PC-9 (cell line): ENCODE measurements at regions not wholly inside any gene's neighbourhood (a gene's known extent, or its start where the extent isn't known, plus 50 kb on each side); places are given as distances from the start of the nearest gene placed in this dataset.

Experiments
- BruUV-seq: library from RNA; stranded (reverse); fragments of 400-500 nt; replicated peaks from 2 replicates; lab custom pipeline; 2021; lab: Mats Ljungman, UMichigan
- CTCF ChIA-PET: fragments of 300-600 bp; sonication (Branson Sonifier 250); formaldehyde crosslinking; loops from one replicate; lab custom pipeline; 2022; ENCODE audit warnings: antibody characterized with exemption; lab: Charles Lee
- POLR2A ChIA-PET: fragments of 300-600 bp; sonication (Branson Sonifier 250); formaldehyde crosslinking; loops from one replicate; lab custom pipeline; 2022; ENCODE audit warnings: antibody characterized with exemption; ENCODE audit not compliant: unreplicated experiment; lab: Charles Lee
- DNase-seq, 2 experiments: peaks; one replicate each; pipeline versions ENCODE4 v3.0.0 to v3.0.0-alpha.2; 2015 to 2022; ENCODE audit warnings: mixed read lengths in 1 of 2
- H2AFZ ChIP-seq: fragments of 200-600 bp; sonication (generic); 2 replicates; pipeline ENCODE4 v1.8.1; 2017; ENCODE audit warnings: antibody characterized with exemption
- H3F3A ChIP-seq: fragments of 200-600 bp; sonication (generic); 2 replicates; pipeline ENCODE4 v1.8.1; 2017; ENCODE audit warnings: antibody characterized with exemption, mild to moderate bottlenecking, low read depth; ENCODE audit not compliant: insufficient read depth
- H3K27ac ChIP-seq: fragments of 200-600 bp; sonication (generic); 2 replicates; pipeline ENCODE4 v1.6.1; 2016; ENCODE audit warnings: mixed run types
- H3K27me3 ChIP-seq: fragments of 200-600 bp; sonication (generic); 2 replicates; pipeline ENCODE4 v1.6.1; 2016; ENCODE audit warnings: low read depth, mixed run types; ENCODE audit not compliant: insufficient read depth
- H3K36me3 ChIP-seq: fragments of 200-600 bp; sonication (generic); 2 replicates; pipeline ENCODE4 v1.6.1; 2016; ENCODE audit warnings: low read depth, mixed run types
- H3K4me1 ChIP-seq: fragments of 200-600 bp; sonication (generic); replicated peaks from 2 replicates; pipeline ENCODE4 v1.6.1; 2016; ENCODE audit warnings: mixed run types; ENCODE audit not compliant: insufficient read depth
- H3K4me2 ChIP-seq: fragments of 200-600 bp; sonication (generic); 2 replicates; pipeline ENCODE4 v1.6.1; 2017; ENCODE audit warnings: mixed run types
- H3K4me3 ChIP-seq: fragments of 200-600 bp; sonication (generic); 2 replicates; pipeline ENCODE4 v1.6.1; 2016; ENCODE audit warnings: mixed run types
- H3K79me2 ChIP-seq: fragments of 200-600 bp; sonication (generic); 2 replicates; pipeline ENCODE4 v1.6.1; 2017; ENCODE audit warnings: low read depth, mixed run types
- H3K9me2 ChIP-seq: fragments of 200-600 bp; sonication (generic); 2 replicates; pipeline ENCODE4 v1.8.1; 2017; ENCODE audit warnings: mild to moderate bottlenecking; ENCODE audit not compliant: insufficient read depth
- H3K9me3 ChIP-seq: fragments of 200-600 bp; sonication (generic); 2 replicates; pipeline ENCODE4 v1.8.1; 2016; ENCODE audit warnings: low read depth; ENCODE audit not compliant: insufficient read depth
- H4K20me1 ChIP-seq: fragments of 200-600 bp; sonication (generic); 2 replicates; pipeline ENCODE4 v1.8.1; 2017; ENCODE audit not compliant: insufficient read depth
- EZH2 ChIP-seq: fragments of 200-600 bp; sonication (generic); IDR thresholded peaks from 2 replicates; pipeline ENCODE4 v1.8.0; 2017; ENCODE audit warnings: antibody characterized with exemption, low read depth
- intact Hi-C: fragments of 100-400 bp; cut with micrococcal nuclease; formaldehyde crosslinking; loops from one replicate; pipeline ENCODE4 v1.10.0; 2022; ENCODE audit not compliant: unreplicated experiment
- TF ChIP-seq, protein P1 (sequence below): fragments of 200-600 bp; sonication (generic); conservative IDR thresholded peaks from 2 replicates; pipeline ENCODE4 v1.6.1; 2017; ENCODE audit warnings: mixed run types, antibody characterized with exemption, mild to moderate bottlenecking, moderate library complexity

GRCh38 chr5:84715686-84716085 is 331.0 kb upstream of the EDIL3 start:
- Histone ChIP-seq H3K4me3 (no peak overlapping the region), H3K79me2 (no peaks in the 10 kb centered on the region), H3K4me2 (no peak overlapping the region), H3K27ac (no peak overlapping the region), H4K20me1 (no peaks in the 10 kb centered on the region), H3K27me3 (no peaks in the 10 kb centered on the region), H3K36me3 (no peaks in the 10 kb centered on the region), H3K4me1 (no peaks in the 10 kb centered on the region), H2AFZ (no peak overlapping the region), H3F3A (no peaks in the 10 kb centered on the region), H3K9me2 (no peaks in the 10 kb centered on the region), H3K9me3 (no peaks in the 10 kb centered on the region)
- ChIA-PET POLR2A (no interaction called here), CTCF (no interaction called here)
- BruUV-seq = no TSS peak
- TF ChIP-seq EZH2 = no peak
- TF ChIP-seq, protein P1, sequence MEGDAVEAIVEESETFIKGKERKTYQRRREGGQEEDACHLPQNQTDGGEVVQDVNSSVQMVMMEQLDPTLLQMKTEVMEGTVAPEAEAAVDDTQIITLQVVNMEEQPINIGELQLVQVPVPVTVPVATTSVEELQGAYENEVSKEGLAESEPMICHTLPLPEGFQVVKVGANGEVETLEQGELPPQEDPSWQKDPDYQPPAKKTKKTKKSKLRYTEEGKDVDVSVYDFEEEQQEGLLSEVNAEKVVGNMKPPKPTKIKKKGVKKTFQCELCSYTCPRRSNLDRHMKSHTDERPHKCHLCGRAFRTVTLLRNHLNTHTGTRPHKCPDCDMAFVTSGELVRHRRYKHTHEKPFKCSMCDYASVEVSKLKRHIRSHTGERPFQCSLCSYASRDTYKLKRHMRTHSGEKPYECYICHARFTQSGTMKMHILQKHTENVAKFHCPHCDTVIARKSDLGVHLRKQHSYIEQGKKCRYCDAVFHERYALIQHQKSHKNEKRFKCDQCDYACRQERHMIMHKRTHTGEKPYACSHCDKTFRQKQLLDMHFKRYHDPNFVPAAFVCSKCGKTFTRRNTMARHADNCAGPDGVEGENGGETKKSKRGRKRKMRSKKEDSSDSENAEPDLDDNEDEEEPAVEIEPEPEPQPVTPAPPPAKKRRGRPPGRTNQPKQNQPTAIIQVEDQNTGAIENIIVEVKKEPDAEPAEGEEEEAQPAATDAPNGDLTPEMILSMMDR = no peak
- DNase-seq = no peak
- intact Hi-C loops = no loop called here

GRCh38 chr5:84715091-84715490 is 330.4 kb upstream of the EDIL3 start:
- H3K79me2 ChIP-seq = no peaks in the 10 kb centered on the region
- no peak for DNase-seq
- H3K27ac ChIP-seq = no peak overlapping the region
- H3K9me3 ChIP-seq = no peaks in the 10 kb centered on the region
- no peak overlapping the region for H3K4me3 ChIP-seq
- intact Hi-C loops = no loop called here
- POLR2A ChIA-PET = no interaction called here
- BruUV-seq = no TSS peak
- H3F3A ChIP-seq = no peaks in the 10 kb centered on the region
- TF ChIP-seq, protein P1 = no peak
- TF ChIP-seq EZH2 = no peak
- CTCF ChIA-PET = no interaction called here
- H2AFZ ChIP-seq = no peak overlapping the region
- H3K4me1 ChIP-seq = no peaks in the 10 kb centered on the region
- H4K20me1 ChIP-seq = no peaks in the 10 kb centered on the region
- H3K4me2 ChIP-seq = no peak overlapping the region
- no peaks in the 10 kb centered on the region for H3K36me3 ChIP-seq
- no peaks in the 10 kb centered on the region for H3K27me3 ChIP-seq
- no peaks in the 10 kb centered on the region for H3K9me2 ChIP-seq

- H3K79me2 ChIP-seq = no peaks in the 10 kb centered on the region
- intact Hi-C loops = no loop called here
- no peaks in the 10 kb centered on the region for H4K20me1 ChIP-seq
- ChIA-PET CTCF (no interaction called here), POLR2A (no interaction called here)
- H3K4me3 ChIP-seq = no peak overlapping the region
- H3K9me3 ChIP-seq = no peaks in the 10 kb centered on the region
- no peak for DNase-seq
- H3K4me1 ChIP-seq = no peaks in the 10 kb centered on the region
- H3K27ac ChIP-seq = no peak overlapping the region
- H3F3A ChIP-seq = no peaks in the 10 kb centered on the region
- H3K36me3 ChIP-seq = no peaks in the 10 kb centered on the region
- H2AFZ ChIP-seq = no peak overlapping the region
- H3K27me3 ChIP-seq = no peaks in the 10 kb centered on the region
- TF ChIP-seq, protein P1 = no peak
- no peak for TF ChIP-seq EZH2
- no peaks in the 10 kb centered on the region for H3K9me2 ChIP-seq
- no TSS peak for BruUV-seq
- H3K4me2 ChIP-seq = no peak overlapping the region
Observed at GRCh38 chr5:84709075-84709474, 324.4 kb upstream of the EDIL3 start.
